ENCODE measurements at regions not wholly inside any gene's neighbourhood (a gene's known extent, or its start where the extent isn't known, plus 50 kb on each side); places are given as distances from the start of the nearest gene placed in this dataset.
"Not testable (repeated sequence)": the region's sequence is repeated elsewhere in the genome, so short reads cannot be mapped to it uniquely, and the experiment has no call there.

DNA sequence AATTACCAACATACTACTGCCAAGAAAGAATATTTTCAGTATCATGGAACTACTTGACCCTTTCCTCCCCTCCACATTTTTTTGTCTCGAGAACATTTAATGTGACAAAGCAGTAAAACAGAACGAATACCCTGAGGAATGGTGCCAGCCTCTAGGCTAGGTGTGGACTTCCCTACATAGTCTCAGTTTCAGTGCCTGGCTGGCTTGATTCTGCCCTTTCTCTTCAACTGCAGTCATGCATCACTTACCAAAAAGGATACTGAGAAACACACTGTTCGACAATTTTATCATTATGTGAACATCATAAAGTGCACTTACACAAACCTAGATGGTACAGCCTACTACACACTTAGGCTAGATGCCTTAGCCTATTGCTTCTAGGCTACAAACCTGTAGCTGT, 305.3 kb upstream of the HNRNPA3 start:
- peaks cover 6% of the 10 kb centered on the region for H3K4me1 Mint-ChIP-seq
- no peak for DNase-seq (ENCODE audit: low spot score in 2 of 2)
- ATAC-seq = no peak
- no peaks in the 10 kb centered on the region for H3K36me3 Mint-ChIP-seq
- no peak overlapping the region for H3K27ac Mint-ChIP-seq
- H3K9me3 Mint-ChIP-seq = no peaks in the 10 kb centered on the region
- H3K4me3 Mint-ChIP-seq = no peak overlapping the region

DNA sequence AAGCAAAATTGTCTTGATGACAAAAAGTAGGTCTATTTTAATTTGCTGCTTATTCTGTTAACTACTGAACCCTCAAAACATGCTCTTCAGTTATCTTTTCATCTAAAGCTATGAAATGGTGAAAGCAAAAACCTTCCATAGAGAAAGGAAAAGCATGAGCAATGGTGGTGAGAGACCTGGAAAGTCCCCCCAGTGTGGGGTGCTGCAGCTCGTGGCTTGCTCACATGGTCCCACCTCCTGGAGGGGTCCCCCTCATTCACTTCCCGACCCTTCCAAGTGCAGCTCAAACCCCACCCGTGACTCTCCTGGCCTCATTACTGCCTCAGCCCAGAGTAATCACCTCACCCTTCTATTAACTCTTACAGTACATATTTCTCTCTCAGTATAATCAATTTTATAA, 301.8 kb upstream of the HNRNPA3 start:
- ATAC-seq (peak; percentile 46), DNase-seq (ENCODE audit: low spot score in 2 of 2) (no peak)
- H3K4me3 Mint-ChIP-seq = no peak overlapping the region
- no peaks in the 10 kb centered on the region for H3K9me3 Mint-ChIP-seq
- H3K4me1 Mint-ChIP-seq = peaks cover 6% of the 10 kb centered on the region
- H3K27ac Mint-ChIP-seq = no peak overlapping the region
- no peaks in the 10 kb centered on the region for H3K36me3 Mint-ChIP-seq

DNA sequence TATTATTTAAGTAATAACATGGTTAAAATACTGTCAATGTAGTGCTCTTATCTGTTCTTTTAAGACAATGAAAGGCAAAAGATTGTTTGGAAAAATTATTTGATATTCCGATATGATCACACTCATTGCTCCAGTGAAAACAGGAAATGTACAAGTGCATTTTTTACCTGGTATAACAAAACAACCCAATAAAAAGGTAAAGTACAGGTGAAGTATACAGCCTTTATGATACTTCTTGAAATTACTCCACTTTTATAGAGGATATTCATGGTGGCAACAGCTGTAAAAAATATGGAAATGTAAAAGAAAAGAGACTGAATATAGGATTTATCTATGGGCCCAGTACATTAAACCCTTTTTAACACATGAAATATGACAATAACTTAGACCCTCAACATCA, 298.6 kb upstream of the HNRNPA3 start:
- Mint-ChIP-seq H3K9me3 (no peaks in the 10 kb centered on the region), H3K27ac (no peak overlapping the region)

DNA sequence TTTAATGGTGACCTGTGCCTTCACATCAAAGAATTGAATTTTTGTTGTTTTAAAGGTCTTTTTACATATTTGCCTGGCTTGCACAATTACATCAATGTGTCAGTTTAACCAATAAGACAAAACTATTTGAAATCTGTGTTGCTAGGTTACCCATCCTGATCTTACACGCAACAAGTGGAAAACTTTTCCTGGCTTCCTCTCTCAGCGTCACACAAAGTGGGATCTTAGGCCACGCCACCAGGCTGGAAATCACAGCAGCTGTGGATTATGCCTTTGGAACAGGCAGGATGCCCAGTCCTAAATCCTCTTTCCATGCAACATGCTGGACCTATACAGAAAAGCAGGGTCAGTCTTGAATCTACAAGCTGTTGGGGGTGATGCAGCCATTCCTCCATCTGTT, 298.2 kb upstream of the HNRNPA3 start:
- Mint-ChIP-seq H3K4me1 (peaks cover 6% of the 10 kb centered on the region), H3K27ac (no peak overlapping the region), H3K9me3 (no peaks in the 10 kb centered on the region), H3K4me3 (no peak overlapping the region), H3K36me3 (no peaks in the 10 kb centered on the region)
- DNase-seq (ENCODE audit: low spot score in 2 of 2) (no peak), ATAC-seq (no peak)

More for the DNA sequence above, 298.6 kb upstream of the HNRNPA3 start:
- ATAC-seq (no peak), DNase-seq (ENCODE audit: low spot score in 2 of 2) (no peak)
- Mint-ChIP-seq H3K4me1 (peaks cover 6% of the 10 kb centered on the region), H3K4me3 (no peak overlapping the region), H3K36me3 (no peaks in the 10 kb centered on the region)

DNA sequence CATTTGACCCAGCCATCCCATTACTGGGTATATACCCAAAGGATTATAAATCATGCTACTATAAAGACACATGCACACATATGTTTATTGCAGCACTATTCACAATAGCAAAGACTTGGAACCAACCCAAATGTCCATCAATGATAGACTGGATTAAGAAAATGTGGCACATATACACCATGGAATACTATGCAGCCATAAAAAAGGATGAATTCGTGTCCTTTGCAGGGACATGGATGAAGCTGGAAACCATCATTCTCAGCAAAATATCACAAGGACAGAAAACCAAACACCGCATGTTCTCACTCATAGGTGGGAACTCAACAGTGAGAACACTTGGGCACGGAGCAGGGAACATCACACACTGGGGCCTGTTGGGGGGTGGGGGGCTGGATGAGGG, 290.0 kb upstream of the HNRNPA3 start:
- H3K4me1 Mint-ChIP-seq; DNase-seq (ENCODE audit: low spot score in 2 of 2); H3K36me3 Mint-ChIP-seq; ATAC-seq; H3K4me3 Mint-ChIP-seq; H3K9me3 Mint-ChIP-seq; H3K27ac Mint-ChIP-seq: not testable (repeated sequence)

DNA sequence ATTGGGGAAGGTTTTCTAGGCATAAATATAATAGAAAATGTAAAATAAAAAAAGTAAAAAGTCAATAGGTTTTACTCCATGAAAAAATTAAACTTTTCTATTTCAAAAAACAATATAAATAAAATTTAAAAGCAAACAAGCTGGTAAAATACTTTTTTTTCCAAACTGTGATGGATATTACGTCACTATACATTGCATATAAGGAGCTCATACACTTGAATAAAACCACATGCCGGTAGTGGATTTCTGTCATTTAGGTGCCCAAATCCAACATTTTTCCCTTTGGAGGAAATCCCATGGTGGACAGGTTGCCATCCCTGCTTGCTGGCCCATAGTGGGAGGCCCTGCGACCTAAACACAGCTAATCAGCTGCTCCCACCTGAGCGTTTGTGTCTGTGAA, 289.4 kb upstream of the HNRNPA3 start:
- Mint-ChIP-seq H3K36me3 (no peaks in the 10 kb centered on the region), H3K4me1 (no peaks in the 10 kb centered on the region), H3K4me3 (no peak overlapping the region), H3K27ac (no peak overlapping the region), H3K9me3 (no peaks in the 10 kb centered on the region)
- no peak for ATAC-seq
- DNase-seq (ENCODE audit: low spot score in 2 of 2) = no peak

DNA sequence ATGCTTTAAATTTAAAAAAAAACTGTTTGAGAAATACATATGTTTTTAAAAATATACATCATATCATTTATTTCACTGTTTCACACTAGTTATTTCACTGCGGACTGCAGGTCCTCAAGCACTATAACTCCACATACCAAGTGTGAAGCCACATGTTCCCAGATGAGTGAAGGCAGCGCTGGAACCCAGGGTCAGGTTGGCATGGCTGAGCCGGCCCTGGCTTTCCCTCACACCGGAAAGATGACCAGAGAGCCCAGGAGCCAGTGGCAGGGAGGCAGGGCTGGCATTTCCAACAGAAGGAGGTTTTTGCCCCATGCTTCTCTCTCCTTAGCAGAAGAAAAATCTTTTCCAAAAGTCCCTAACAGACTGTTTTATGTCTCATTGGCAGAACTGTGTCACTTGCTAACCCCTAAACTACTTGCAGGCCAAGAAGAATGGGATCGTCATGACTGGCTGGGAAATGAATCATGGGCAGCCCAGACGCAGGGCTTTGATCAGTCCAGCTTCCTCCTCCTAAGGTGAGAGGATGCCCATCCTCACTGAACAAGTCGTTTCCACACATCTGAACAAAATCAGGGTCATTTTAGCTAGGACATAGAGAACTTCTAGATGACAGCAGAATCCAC, 287.6 kb upstream of the HNRNPA3 start:
- Mint-ChIP-seq H3K9me3 (no peaks in the 10 kb centered on the region), H3K36me3 (no peaks in the 10 kb centered on the region)

DNA sequence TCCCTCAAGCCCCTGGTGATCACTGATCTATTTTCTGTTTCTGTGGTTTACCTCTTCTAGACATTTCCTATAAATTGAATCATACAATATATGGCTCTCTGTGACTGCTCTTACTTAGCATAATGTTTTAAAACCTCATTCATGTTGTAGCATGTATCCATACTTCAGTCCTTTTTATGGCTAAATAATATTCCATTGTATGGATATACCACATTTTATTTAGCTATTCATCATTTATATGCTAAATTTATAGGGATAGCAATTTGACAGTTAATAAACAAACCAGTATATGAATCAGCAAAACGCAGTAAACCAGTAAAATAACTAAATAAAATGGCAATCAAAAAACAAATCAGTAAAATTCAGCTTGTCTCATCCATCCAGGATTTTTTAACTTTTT, 286.1 kb upstream of the HNRNPA3 start:
- no peak overlapping the region for H3K27ac Mint-ChIP-seq
- DNase-seq (ENCODE audit: low spot score in 2 of 2) (no peak), ATAC-seq (no peak)
- peaks cover 6% of the 10 kb centered on the region for H3K4me1 Mint-ChIP-seq
- no peak overlapping the region for H3K4me3 Mint-ChIP-seq
- no peaks in the 10 kb centered on the region for H3K36me3 Mint-ChIP-seq
- no peaks in the 10 kb centered on the region for H3K9me3 Mint-ChIP-seq

More for the DNA sequence above, 287.6 kb upstream of the HNRNPA3 start:
- H3K27ac Mint-ChIP-seq = no peak overlapping the region
- H3K4me1 Mint-ChIP-seq = no peaks in the 10 kb centered on the region
- peak; percentile 71 for ATAC-seq
- DNase-seq (ENCODE audit: low spot score in 2 of 2) = no peak
- no peak overlapping the region for H3K4me3 Mint-ChIP-seq

DNA sequence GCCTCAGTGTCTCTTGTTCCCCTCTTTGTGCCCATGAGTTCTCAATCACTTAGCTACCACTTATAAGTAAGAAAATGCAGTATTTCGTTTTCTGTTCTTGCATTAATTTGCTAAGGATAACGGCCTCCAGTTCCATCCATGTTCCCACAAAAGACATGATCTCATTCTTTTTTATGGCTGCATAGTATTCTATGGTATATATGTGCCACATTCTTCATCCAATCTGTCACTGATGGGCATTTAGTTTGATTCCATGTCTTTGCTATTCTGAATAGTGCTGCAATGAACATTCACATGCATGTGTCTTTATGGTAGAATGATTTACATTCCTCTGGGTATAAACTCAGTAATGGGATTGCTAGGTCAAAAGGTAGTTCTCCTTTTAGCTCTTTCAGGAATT, 283.2 kb upstream of the HNRNPA3 start:
- H3K9me3 Mint-ChIP-seq; H3K4me3 Mint-ChIP-seq; H3K27ac Mint-ChIP-seq; H3K36me3 Mint-ChIP-seq; ATAC-seq; DNase-seq (ENCODE audit: low spot score in 2 of 2): not testable (repeated sequence)
- H3K4me1 Mint-ChIP-seq = peaks cover 20% of the 10 kb centered on the region

DNA sequence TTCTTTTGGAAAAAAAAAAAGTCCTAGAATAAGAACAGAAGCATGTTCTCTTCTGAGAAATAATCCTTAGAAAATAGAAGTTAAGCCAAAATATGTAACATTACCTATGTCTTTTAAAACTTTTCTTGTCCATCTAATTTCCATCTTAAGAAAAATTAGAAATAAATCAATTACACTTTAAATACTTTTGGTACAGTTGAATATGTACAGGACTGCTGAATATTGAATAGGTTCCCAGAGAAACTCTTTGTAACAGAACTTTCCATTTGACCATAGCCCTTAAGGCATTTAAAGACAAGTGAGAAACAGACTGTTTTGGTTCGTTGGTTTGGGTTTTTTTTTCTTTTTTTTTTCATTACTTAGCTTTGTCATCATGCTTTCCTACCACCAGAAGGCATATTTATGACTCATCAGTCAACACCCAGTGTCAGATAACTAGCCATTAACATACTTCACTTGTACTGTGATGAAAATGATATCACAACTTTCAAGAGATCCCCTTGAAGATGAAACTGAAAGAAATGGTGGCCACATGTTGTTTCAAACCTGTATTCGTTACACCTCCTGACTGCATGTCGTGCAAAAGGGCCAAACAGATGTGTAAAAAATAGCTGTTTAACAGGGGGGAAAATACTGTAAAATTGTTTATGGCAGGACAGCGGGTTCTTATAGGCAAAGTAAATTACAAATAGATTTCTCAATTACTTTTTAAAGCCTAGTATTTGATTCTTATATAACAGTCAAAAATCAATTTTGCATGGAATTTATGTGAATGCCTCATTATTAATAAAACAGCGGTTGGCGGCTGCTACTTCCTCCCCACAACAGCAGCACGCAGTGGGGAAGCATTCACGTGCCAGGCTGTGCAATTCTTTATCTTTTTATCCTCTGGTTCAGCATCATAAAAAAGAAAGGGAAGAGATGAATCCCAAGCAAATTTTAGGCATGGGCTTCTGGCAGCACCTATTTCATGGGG, 280.7 kb upstream of the HNRNPA3 start:
- ATAC-seq = peak; percentile 99
- Mint-ChIP-seq H3K27ac (peak overlapping the region; percentile 81), H3K36me3 (no peaks in the 10 kb centered on the region), H3K4me3 (peak overlapping the region; percentile 20), H3K9me3 (no peaks in the 10 kb centered on the region), H3K4me1 (peaks cover 20% of the 10 kb centered on the region)
- DNase-seq (ENCODE audit: low spot score in 2 of 2) = peak; percentile 14 to 62

- H3K4me3 Mint-ChIP-seq = no peak overlapping the region
- no peak for DNase-seq (ENCODE audit: low spot score in 2 of 2)
These were observed 278.5 kb upstream of the HNRNPA3 start for GRCh38 chr2:176934131-176934530.

GRCh38 chr2:176934869-176935415, 277.7 kb upstream of the HNRNPA3 start:
- no peaks in the 10 kb centered on the region for H3K36me3 Mint-ChIP-seq
- H3K9me3 Mint-ChIP-seq = no peaks in the 10 kb centered on the region
- peaks cover 20% of the 10 kb centered on the region for H3K4me1 Mint-ChIP-seq
- ATAC-seq (no peak), DNase-seq (ENCODE audit: low spot score in 2 of 2) (no peak)
- no peak overlapping the region for H3K4me3 Mint-ChIP-seq
- H3K27ac Mint-ChIP-seq = no peak overlapping the region

More at GRCh38 chr2:176934131-176934530, 278.5 kb upstream of the HNRNPA3 start:
- peaks cover 20% of the 10 kb centered on the region for H3K4me1 Mint-ChIP-seq
- no peak for ATAC-seq
- no peak overlapping the region for H3K27ac Mint-ChIP-seq
- H3K9me3 Mint-ChIP-seq = no peaks in the 10 kb centered on the region
- H3K36me3 Mint-ChIP-seq = no peaks in the 10 kb centered on the region

- Mint-ChIP-seq H3K9me3 (no peaks in the 10 kb centered on the region), H3K4me1 (peaks cover 20% of the 10 kb centered on the region), H3K27ac (no peak overlapping the region), H3K36me3 (no peaks in the 10 kb centered on the region), H3K4me3 (no peak overlapping the region)
- DNase-seq (ENCODE audit: low spot score in 2 of 2) = no peak
- no peak for ATAC-seq
These were observed 277.0 kb upstream of the HNRNPA3 start for GRCh38 chr2:176935543-176936102.

GRCh38 chr2:176936410-176936809, 276.2 kb upstream of the HNRNPA3 start:
- DNase-seq (ENCODE audit: low spot score in 2 of 2) = no peak
- H3K27ac Mint-ChIP-seq = no peak overlapping the region
- no peak overlapping the region for H3K4me3 Mint-ChIP-seq
- peaks cover 14% of the 10 kb centered on the region for H3K4me1 Mint-ChIP-seq
- no peak for ATAC-seq
- no peaks in the 10 kb centered on the region for H3K36me3 Mint-ChIP-seq
- H3K9me3 Mint-ChIP-seq = no peaks in the 10 kb centered on the region

DNA sequence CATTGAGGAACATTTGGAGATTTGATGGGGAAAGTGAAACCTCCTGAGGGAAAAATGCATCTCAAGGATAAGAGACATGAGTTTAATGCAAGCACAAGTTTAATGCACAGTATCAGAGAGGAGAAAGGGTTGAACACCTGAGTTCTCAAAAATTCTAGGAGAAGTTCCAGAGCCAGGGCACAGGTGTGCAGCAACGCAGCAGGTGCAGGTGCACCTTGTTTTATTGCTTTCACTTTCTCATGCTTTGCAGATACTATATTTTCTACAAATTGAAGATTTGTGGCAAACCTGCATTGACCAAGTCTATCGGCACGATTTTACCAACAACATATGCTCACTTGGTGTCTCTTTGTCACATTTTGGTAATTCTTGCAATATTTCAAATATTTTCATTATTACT, 267.6 kb upstream of the HNRNPA3 start:
- Mint-ChIP-seq H3K4me1 (no peaks in the 10 kb centered on the region), H3K36me3 (no peaks in the 10 kb centered on the region), H3K27ac (no peak overlapping the region), H3K9me3 (no peaks in the 10 kb centered on the region), H3K4me3 (no peak overlapping the region)
- ATAC-seq = no peak
- DNase-seq (ENCODE audit: low spot score in 2 of 2) = no peak

All from stimulated activated effector memory CD8-positive, alpha-beta T cell treated with anti-CD3 and anti-CD28 coated beads, Interleukin-12 subunit alpha, Interleukin-12 subunit beta, amount 100 ng/mL, for 72 hours (primary cell).